ENCODE measurements at regions not wholly inside any gene's neighbourhood (a gene's known extent, or its start where the extent isn't known, plus 50 kb on each side); places are given as distances from the start of the nearest gene placed in this dataset.
"Not testable (repeated sequence)": the region's sequence is repeated elsewhere in the genome, so short reads cannot be mapped to it uniquely, and the experiment has no call there.

DNA sequence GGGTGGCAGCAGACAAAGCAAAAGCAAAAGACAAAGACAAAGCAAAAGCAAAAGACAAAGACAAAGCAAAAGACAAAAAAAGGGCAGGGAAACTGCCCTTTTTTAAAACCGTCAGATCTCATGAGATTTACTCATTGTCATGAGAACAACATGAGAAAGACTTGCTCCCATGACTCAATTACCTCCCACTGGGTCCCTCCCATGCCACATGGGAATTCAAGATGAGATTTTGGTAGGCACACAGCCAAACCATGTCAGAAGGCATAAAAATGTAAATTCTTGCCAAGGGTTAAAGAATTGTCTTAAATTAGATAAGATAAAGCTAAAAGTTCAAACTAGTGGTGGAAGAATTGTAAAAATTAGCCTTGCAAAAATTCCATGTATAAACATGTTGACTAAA lies 419.7 kb downstream of the TRAM1L1 start:
- DNase-seq (ENCODE audit: low spot score) = no peak

DNA sequence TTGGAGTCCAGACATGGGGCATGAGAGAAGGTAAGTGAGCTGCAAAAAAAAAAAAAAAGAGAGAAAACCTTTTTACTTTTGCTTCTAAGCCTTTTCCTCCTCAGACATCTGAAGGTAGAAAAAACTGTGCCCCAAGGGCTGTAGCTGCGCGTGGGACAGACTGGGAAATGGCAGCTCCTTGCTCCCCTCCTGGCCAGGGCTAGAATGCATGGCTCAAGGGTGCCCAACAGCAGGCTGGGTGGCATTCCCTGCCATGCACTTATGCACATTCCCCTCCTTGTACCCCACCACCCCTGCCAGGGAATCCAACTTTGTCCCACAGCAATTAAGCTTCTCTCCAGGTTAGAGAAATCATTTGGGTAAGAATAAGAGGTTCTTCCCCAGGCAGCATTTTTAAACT lies 421.2 kb downstream of the TRAM1L1 start:
- no peak for DNase-seq (ENCODE audit: low spot score)

DNA sequence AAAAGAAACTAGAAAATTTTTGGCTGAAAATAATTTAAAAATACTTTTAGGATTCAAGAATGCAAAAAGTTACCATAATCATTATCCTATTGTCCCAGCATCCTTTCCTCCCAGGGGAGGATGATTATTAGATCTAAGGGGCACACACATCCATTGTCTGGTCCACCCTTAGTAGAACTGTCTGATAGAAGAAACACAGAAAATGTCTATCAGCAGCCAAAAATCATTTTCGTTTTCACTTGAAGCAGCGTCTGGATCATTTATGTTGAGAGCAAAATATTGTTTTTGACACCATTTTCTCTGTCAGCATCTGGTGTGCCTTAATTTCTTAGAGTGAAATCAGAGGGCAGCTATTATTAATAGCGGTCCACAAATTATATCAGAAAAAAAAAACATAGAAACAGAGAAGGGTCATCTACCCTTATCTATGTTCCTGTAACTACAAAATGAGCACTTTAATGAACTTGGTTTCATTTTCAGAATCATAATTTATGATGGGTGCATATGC lies 446.3 kb downstream of the TRAM1L1 start:
- DNase-seq (ENCODE audit: low spot score) = no peak

DNA sequence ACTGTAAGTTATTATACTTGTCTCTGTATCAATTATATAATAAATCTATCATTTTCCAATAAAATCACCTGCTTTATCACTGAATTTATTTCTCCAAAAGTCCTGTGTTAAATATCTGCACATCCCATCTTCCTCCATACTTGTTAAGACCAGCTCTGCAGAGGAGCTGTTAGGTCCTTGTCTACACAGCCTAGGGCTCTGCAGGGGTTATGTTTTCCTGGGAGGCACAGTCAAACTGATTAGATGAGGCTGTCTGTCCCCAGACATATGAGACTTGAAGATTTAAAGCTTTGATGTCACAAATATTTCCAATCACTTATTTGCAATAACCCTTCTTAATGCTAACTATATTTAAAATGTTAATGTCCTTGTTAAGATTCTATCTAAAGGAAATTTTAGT lies 446.8 kb downstream of the TRAM1L1 start:
- no peak for DNase-seq (ENCODE audit: low spot score)

DNA sequence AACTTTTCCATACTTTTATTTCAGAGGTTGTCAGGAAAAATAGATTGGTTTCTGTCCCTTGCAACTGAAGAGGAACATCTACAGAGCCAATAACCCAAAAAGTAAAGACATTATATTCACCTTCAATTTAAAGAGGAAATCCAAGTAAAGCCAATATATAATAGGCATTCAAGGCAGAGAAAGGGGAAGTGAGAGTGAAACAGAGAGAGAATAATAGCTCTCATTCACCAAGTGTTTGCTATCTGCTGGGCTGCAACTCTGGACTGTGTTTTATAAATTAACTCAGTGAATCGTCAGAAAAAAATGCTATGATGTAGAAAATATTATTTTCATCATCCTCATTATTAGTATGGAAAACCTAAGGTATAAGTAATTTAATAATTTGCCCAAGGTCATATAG lies 448.5 kb downstream of the TRAM1L1 start:
- DNase-seq (ENCODE audit: low spot score) = no peak

DNA sequence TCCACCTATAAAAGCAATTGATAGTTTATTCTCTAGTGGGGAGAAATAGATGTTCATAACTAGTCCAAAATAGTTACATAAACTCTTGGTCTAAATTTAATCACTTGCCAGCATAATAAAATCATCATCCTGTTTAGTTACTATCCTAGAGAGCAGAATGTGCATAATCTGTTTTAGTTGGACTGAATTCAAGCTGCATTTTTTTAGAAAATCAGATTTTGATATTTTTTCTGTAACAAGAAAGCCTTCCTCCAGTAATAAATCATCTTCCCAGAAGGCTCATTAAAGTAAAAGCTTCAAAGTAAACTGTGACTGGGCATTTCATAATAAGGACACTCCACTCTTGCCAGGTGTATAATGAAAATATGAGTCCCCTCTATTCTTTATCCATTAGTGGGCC lies 453.1 kb downstream of the TRAM1L1 start:
- DNase-seq (ENCODE audit: low spot score) = no peak

DNA sequence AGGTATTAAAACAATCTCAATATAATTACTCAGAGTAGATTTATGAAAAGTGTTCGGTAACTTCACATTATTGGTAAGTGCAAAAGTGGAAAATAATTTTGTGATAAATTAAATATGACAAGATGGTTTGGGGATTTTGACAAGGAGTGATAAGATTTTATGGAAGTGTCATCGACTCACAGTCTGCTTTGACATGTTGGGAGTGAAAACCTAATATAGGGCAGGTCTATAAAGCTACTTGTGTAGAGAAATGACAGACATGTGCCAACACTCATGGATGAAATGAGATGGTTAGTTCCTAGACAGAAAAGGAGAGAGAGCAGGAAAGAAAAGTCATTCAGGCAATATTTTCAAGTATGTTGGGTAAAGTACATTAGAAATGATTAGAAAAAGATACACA lies 456.8 kb downstream of the TRAM1L1 start:
- no peak for DNase-seq (ENCODE audit: low spot score)

DNA sequence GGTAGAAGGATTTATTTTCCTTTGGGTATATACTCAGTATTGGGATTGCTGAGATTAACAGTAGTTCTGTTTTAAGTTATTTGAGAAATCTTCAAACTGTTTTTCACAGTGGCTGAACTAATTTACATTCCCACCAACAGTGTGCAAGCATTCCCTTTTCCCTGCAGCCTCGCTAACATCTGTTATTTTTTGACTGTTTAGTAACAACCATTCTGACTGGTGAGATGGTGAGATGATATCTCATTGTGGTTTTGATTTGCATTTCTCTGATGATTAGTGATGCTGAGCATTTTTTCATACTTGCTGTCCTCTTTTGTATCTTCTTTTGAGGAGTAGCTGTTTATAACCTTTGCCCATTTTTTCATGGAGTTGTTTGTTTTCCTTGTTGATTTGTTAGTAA lies 457.8 kb downstream of the TRAM1L1 start:
- DNase-seq (ENCODE audit: low spot score) = no peak

DNA sequence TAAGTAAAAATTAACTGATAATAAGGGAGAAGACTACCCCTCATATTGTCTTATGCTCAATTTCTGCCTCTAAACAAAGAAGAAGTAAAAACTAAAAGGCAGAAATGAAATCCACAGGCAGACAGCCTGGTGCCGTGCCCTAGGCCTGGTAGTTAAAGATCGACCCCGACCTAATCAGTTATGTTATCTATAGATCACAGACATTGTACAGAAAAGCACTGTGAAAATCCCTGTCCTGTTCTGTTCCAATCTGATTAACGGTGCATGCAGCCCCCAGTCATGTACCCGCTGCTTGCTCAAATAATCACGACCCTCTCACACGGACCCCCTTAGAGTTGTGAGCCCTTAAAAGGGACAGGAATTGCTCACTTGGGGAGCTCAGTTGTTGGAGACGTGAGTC lies 465.9 kb downstream of the TRAM1L1 start:
- DNase-seq (ENCODE audit: low spot score) = not testable (repeated sequence)

DNA sequence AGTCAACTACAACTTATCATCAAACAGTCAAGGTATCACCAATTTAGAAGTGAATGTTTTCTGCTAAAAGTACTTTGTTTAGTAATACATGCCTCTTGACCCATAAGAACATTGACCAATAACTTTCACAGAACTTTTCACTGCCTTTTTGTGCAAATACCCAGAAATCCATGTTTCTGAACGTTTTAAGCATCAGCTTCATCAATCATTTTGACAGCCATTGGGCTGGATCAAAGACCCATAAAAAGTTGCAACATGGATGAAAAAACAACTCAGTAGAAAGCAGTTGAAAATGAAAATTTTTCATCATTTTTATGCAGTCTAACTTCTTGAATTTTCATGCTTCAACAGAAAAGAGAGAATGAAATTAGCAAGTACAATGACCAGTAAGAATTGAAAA lies 466.7 kb downstream of the TRAM1L1 start:
- no peak for DNase-seq (ENCODE audit: low spot score)

DNA sequence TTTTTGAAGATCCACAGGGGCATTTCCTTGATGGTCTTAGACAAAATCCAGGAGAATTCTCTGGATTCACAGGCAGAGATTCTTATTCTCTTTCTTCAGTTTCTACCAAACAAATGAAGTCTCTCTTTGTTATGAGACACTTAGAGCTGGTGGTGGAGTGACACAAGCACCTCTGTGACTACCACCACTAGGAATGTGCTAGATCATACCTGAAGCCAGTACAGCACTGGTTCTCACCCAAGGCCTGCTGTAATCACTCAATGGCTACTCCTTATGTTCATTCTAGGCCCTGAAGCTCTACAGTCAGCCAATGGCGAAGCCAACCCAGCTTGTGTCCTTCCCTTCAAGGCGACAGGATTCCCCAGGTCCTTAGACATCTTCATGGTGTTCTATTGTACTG lies 482.3 kb downstream of the TRAM1L1 start:
- DNase-seq (ENCODE audit: low spot score) = no peak

DNA sequence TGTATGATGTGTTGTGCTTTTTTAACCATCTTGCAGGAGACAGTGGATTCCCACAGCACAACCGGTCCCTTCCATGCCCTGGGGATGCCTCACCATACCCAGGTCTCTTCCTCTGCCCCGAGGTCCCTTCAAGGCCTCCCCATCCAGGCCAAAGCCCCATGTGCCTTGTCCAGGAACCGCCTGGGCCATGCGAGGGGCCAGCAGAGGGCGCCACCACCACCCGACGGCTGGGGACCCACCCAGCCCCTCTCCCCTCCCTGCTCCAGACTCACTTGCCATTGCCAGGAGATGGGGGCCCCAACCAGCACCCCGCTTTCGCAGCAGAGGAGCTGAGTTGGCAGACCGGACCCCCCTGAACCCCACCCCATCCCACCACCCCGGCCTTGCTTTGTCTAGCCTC lies 485.5 kb downstream of the TRAM1L1 start:
- peak; percentile 4 for DNase-seq (ENCODE audit: low spot score)

DNA sequence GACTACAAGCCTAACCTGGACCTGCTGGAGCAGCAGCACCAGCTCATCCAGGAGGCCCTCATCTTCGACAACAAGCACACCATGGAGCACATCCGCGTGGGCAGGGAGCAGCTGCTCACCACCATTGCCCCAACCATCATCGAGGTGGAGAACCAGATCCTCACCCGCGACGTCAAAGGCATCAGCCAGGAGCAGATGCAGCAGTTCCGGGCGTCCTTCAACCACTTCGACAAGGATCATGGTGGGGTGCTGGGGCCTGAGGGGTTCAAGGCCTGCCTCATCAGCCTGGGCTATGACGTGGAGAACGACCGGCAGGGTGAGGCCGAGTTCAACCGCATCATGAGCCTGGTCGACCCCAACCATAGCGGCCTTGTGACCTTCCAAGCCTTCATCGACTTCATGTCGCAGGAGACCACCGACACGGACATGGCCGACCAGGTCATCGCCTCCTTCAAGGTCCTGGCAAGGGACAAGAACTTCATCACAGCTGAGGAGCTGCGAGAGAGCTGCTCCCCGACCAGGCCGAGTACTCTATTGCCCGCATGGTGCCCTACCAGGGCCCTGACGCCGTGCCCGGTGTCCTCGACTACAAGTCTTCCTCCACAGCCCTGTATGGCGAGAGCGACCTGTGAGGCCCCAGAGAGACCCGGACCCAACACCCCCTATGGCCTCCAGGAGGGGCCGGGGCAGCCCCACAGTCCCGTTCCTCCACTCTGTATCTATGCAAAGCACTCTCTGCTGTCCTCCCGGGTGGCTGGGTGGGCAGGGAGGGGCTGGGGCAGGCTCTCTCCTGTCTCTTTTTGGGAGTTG lies 486.2 kb downstream of the TRAM1L1 start:
- no peak for DNase-seq (ENCODE audit: low spot score)

DNA sequence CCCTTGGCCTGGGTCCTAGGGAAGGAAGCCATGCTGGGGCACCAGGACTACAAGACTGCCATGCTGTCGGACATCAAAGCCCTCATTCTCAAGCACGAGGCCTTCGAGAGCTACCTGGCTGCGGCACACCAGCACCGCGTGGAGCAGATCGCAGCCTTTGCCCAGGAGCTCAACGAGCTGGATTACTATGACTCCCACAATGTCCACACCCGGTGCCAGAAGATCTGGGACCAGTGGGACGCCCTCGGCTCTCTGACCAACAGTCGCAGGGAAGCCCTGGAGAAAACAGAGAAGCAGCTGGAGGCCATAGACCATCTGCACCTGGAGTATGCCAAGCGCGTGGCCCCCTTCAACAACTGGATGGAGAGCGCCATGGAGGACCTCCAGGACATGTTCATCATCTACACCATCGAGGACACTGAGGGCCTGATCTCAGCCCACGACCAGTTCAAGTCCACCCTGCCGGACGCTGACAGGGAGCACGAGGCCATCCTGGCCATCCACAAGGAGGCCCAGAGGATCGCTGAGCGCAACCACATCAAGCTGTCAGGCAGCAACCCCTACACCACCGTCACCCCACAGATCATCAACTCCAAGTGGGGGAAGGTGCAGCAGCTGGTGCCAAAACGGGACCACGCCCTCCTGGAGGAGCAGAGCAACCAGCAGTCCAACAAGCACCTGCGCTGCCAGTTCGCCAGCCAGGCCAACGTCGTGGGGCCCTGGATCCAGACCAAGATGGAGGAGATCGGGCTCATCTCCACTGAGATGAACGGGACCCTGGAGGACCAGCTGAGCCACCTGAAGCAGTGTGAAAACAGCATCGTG lies 487.0 kb downstream of the TRAM1L1 start:
- DNase-seq (ENCODE audit: low spot score) = no peak

DNA sequence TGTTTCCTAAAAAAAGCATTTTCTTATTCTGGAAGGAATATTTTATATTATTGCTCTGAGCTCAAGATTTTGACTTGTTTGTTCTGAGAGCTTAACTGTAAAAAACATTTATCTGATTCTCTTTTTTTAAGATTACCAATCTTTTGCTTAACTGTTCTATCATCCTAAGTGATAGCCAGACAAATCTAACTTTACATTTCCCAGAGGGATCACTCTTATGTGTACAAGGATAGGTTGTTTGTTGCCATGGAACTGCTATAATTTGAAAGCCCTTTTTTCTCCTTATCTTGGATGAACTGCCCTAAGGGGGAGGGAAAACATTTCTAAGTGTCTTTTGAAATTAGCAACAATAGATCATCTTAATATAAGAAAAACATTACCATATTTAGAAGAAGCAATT lies 494.7 kb downstream of the TRAM1L1 start:
- no peak for DNase-seq (ENCODE audit: low spot score)

DNA sequence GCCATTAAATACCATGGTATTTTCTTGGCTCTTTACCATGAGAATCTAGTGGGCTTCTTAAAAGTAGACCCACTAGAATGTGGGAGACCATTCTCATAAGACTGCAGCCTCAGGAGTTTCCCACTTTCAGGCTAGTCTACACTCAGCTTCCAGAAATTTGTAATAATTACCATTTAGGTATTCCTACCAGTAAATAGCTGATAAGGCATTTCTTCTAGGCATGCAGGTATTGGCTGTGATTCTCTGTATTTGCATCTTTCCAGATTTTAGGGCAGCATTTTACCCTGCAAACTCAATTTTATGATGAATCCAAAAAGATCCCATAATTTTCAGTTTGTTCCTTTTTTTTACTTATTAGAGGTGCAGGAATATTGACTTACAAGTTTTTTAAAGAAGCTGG lies 496.6 kb downstream of the TRAM1L1 start:
- no peak for DNase-seq (ENCODE audit: low spot score)

DNA sequence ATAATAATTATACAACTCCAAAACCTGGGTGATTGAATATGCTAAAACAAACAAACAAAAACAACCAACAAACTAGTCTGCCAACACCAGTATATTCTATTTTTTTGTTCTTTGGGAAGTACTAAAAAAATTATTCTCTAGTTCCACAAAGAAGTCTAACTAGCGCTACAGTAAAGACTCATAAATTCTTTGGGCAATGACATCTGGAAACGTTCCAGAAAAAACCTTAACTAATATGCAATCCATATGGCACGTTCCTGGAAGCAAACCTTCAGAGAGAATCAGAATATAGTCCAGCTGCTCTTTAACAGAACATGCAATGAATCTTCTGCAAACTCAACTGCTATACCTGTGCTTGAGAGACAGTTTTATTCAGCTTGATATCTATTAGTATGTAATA lies 500.1 kb downstream of the TRAM1L1 start:
- no peak for DNase-seq (ENCODE audit: low spot score)

DNA sequence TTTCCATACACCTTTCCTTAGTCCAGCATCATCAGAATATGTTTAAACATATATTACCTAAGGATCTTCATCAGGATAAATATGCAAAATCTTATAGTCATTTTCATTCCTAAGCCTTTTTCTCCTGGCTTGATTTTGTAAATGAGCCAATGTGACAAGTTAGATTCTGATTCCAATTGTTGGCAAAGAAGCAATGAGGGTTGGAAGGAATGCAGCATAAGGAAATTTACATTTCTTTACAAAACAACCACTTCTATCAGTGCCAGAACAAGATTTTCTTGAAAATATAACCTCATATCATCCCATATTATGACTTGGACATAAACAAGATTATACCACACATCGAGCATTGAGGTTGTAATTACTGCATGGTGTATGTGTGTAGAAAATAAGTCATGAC lies 508.1 kb downstream of the TRAM1L1 start:
- DNase-seq (ENCODE audit: low spot score) = no peak

DNA sequence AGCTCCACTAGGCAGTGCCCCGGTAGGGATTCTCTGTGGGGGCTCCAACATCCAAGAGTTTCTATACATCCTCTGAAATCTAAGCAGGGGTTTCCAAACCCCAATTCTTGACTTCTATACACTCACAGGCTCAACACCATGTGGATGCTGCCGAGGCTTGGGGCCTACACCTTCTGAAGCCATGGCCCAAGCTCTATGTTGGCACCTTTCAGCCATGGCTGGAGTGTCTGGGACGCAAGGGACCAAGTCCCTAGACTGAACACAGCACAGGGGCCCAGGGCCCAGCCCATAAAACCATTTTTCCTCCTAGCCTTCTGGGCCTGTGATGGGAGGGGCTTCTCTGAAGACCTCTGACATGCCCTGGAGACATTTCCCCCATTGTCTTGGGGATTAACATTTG lies 511.8 kb downstream of the TRAM1L1 start:
- DNase-seq (ENCODE audit: low spot score) = no peak

DNA sequence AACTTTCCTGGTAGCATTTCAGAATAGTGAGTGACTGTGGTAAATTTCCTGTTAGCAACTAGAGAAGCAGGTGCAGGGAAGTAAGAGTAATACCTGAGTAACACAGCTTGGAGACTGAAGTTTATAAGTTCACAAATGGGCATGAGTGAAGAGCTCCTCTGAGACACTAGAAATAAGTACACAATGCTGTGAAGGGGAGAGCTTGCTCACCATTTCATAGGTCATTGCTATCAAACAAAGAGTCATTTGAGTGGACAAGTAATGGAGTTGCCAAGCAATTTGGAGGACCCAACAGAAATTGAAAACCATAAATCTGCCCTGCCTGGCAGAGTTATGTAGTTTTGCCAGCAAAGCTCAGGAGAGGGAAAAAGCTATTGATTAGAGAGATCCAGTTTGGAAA lies 523.6 kb downstream of the TRAM1L1 start:
- DNase-seq (ENCODE audit: low spot score) = no peak

DNA sequence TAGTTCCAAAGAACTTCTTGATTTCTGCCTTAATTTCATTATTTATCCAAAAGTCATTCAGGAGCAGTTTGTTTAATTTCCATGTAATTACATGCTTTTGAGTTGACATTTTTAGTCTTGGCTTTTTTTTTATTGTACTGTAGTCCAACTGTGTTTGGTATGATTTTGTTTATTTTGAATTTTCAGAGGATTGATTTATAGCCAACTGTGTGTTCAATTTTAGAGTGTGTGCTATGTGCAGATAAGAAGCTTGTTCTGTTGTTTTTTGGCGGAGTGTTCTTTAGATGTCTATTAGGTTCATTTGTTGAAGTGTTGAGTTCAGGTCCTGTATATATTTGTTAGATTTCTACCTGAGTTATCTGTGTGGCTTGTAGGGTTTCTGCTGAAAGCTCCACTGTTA lies 533.6 kb downstream of the TRAM1L1 start:
- no peak for DNase-seq (ENCODE audit: low spot score)

DNA sequence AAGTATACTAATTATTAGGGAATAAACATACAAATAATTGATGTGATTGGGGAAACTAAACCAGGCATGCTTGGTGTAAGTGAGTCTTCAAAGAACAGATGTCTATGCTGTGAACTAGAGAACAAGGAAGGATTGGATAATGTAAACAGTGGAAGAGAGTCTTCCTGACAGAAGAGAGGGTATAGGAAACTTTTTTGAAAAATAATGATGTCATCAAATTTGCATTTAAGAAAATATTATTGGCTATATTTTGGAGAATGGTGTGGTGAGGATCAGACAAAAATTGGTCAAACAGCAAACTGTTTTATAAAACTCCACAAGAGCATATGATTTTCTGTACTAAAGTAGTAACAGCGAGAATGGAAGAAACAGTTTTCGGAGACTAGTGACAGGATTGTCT lies 537.7 kb downstream of the TRAM1L1 start:
- DNase-seq (ENCODE audit: low spot score) = no peak

DNA sequence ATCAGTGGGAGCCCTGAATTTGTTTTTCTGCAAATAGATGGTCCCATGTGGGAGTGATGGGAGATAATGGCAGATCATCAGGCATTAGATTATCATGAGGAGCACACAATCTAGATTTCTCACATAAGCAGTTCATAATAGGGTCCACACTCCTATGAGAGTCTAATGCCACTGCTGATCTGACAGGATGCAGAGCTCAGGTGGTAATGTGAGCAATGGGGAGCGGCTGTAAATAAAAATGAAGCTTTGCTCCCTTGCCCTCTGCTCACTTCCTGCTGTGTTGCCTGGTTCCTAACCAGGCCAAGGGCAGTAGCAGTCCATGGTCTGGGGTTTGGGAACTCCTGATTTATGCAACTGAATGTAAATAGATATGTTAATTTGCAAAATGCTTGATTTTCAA lies 538.6 kb downstream of the TRAM1L1 start:
- DNase-seq (ENCODE audit: low spot score) = no peak

All from cerebellar cortex (tissue), 1 donor.